GM23338 (cell line): ENCODE measurements at regions not wholly inside any gene's neighbourhood (a gene's known extent, or its start where the extent isn't known, plus 50 kb on each side); places are given as distances from the start of the nearest gene placed in this dataset.

Experiments used
- ATAC-seq: fragments of 200-7000 bp; cut with Tn5 transposase; 3 replicates; pipeline ENCODE4 v1.9.1; 2020
- DNase-seq: peaks from one replicate; pipeline ENCODE4 v3.0.0-alpha.2; 2015; ENCODE audit warnings: low spot score
- H2AFZ ChIP-seq: fragments of 200-600 bp; sonication (generic); 2 replicates; pipeline ENCODE4 v1.8.0; 2016; ENCODE audit warnings: antibody characterized with exemption, mild to moderate bottlenecking, moderate library complexity
- H3F3A ChIP-seq: fragments of 200-600 bp; sonication (generic); replicated peaks from 2 replicates; pipeline ENCODE4 v1.8.0; 2017; ENCODE audit warnings: antibody characterized with exemption, mixed run types, low read depth
- H3K27ac ChIP-seq: fragments of 200-600 bp; sonication (generic); 2 replicates; pipeline ENCODE4 v1.6.1; 2016; ENCODE audit warnings: low read depth
- H3K27me3 ChIP-seq: fragments of 200-600 bp; sonication (generic); 2 replicates; pipeline ENCODE4 v1.8.0; 2016; ENCODE audit warnings: mild to moderate bottlenecking, mixed run types, moderate library complexity; ENCODE audit not compliant: insufficient read depth
- H3K36me3 ChIP-seq: fragments of 200-600 bp; sonication (generic); 2 replicates; pipeline ENCODE4 v1.8.0; 2016; ENCODE audit warnings: mild to moderate bottlenecking; ENCODE audit not compliant: insufficient read depth
- H3K4me1 ChIP-seq: fragments of 200-600 bp; sonication (generic); 2 replicates; pipeline ENCODE4 v1.8.0; 2016; ENCODE audit warnings: mild to moderate bottlenecking, moderate library complexity; ENCODE audit not compliant: insufficient read depth
- H3K4me2 ChIP-seq: fragments of 200-600 bp; sonication (generic); 2 replicates; pipeline ENCODE4 v1.7.1; 2017; ENCODE audit warnings: mixed run types
- H3K4me3 ChIP-seq: fragments of 200-600 bp; sonication (generic); 2 replicates; pipeline ENCODE4 v1.6.1; 2016; ENCODE audit warnings: mixed run types
- H3K79me2 ChIP-seq: fragments of 200-600 bp; sonication (generic); replicated peaks from 2 replicates; pipeline ENCODE4 v1.8.0; 2017; ENCODE audit warnings: mild to moderate bottlenecking; ENCODE audit not compliant: insufficient read depth
- H3K9me2 ChIP-seq: fragments of 200-600 bp; sonication (generic); 2 replicates; pipeline ENCODE4 v1.8.0; 2017; ENCODE audit not compliant: insufficient read depth
- H4K20me1 ChIP-seq: fragments of 200-600 bp; sonication (generic); replicated peaks from 2 replicates; pipeline ENCODE4 v1.8.0; 2017; ENCODE audit warnings: mild to moderate bottlenecking; ENCODE audit not compliant: insufficient read depth
- H3K27ac Mint-ChIP-seq: 2 replicates; pipeline ENCODE4 v1.8.0; 2020; ENCODE audit warnings: inconsistent platforms, mild to moderate bottlenecking, moderate library complexity, mixed read lengths
- H3K27me3 Mint-ChIP-seq: 3 replicates; pipeline ENCODE4 v1.8.0; 2022; ENCODE audit warnings: low read depth, mild to moderate bottlenecking, moderate library complexity, mixed read lengths, inconsistent platforms; ENCODE audit not compliant: insufficient read depth, poor library complexity
- H3K36me3 Mint-ChIP-seq: 3 replicates; pipeline ENCODE4 v1.8.0; 2021; ENCODE audit warnings: low read depth, mild to moderate bottlenecking, inconsistent platforms, moderate library complexity, mixed read lengths
- H3K4me1 Mint-ChIP-seq: 3 replicates; pipeline ENCODE4 v1.8.0; 2020; ENCODE audit warnings: mild to moderate bottlenecking, inconsistent platforms, mixed read lengths
- H3K4me3 Mint-ChIP-seq: 3 replicates; pipeline ENCODE4 v1.8.0; 2021; ENCODE audit warnings: moderate library complexity, mild to moderate bottlenecking, inconsistent platforms, mixed read lengths
- H3K9me3 Mint-ChIP-seq: 3 replicates; pipeline ENCODE4 v1.8.0; 2020; ENCODE audit warnings: moderate library complexity, mild to moderate bottlenecking, inconsistent platforms, mixed read lengths
- CREB1 ChIP-seq: fragments of 250-450 bp; sonication (Bioruptor Pico); IDR thresholded peaks from 2 replicates; pipeline ENCODE4 v1.5.0; 2020; ENCODE audit warnings: low read depth, mild to moderate bottlenecking, moderate library complexity
- ETS1 ChIP-seq: IDR thresholded peaks from 2 replicates; pipeline ENCODE4 v1.6.1; 2016; ENCODE audit warnings: antibody characterized with exemption
- EZH2 ChIP-seq: fragments of 200-600 bp; sonication (generic); IDR thresholded peaks from one replicate; pipeline ENCODE4 v1.8.0; 2017; ENCODE audit warnings: antibody characterized with exemption, mild to moderate bottlenecking, low read depth; ENCODE audit not compliant: unreplicated experiment
- EZH2phosphoT487 ChIP-seq: fragments of 200-600 bp; sonication (generic); IDR thresholded peaks from one replicate; pipeline ENCODE4 v1.8.1; 2018; ENCODE audit warnings: antibody characterized with exemption; ENCODE audit not compliant: unreplicated experiment
- JUNB ChIP-seq: IDR thresholded peaks from one replicate; pipeline ENCODE4 v1.6.1; 2016; ENCODE audit warnings: antibody characterized with exemption; ENCODE audit not compliant: unreplicated experiment
- NANOG ChIP-seq: IDR thresholded peaks from 2 replicates; pipeline ENCODE4 v1.6.1; 2016; ENCODE audit warnings: antibody characterized with exemption, borderline replicate concordance
- POLR2AphosphoS5 ChIP-seq: IDR thresholded peaks from 2 replicates; pipeline ENCODE4 v1.6.1; 2016; ENCODE audit warnings: antibody characterized with exemption, low read depth
- STAT1 ChIP-seq: IDR thresholded peaks from one replicate; pipeline ENCODE4 v1.6.1; 2016; ENCODE audit warnings: antibody characterized with exemption; ENCODE audit not compliant: unreplicated experiment
- ZNF114 ChIP-seq: fragments of 250-450 bp; sonication (Bioruptor Pico); IDR thresholded peaks from 2 replicates; pipeline ENCODE4 v1.5.0; 2020; ENCODE audit warnings: mild to moderate bottlenecking, moderate library complexity
- ZNF331 ChIP-seq: fragments of 250-450 bp; sonication (Bioruptor Pico); IDR thresholded peaks from 2 replicates; pipeline ENCODE4 v1.5.0; 2020; ENCODE audit warnings: low read depth, mild to moderate bottlenecking, moderate library complexity
- ZNF462 ChIP-seq: fragments of 250-450 bp; sonication (Bioruptor Pico); IDR thresholded peaks from 2 replicates; pipeline ENCODE4 v1.5.0; 2020; ENCODE audit warnings: mild to moderate bottlenecking, moderate library complexity
- TF ChIP-seq, protein P1 (sequence below), 2 experiments: fragments of 200-600 bp in 1 of 2; sonication (generic) in 1 of 2; conservative IDR thresholded peaks; 2 replicates each; pipeline versions ENCODE4 v1.5.1 to v1.6.1; 2016 to 2017; ENCODE audit warnings: antibody characterized with exemption in 2 of 2, low read depth in 2 of 2, mild to moderate bottlenecking in 2 of 2, moderate library complexity in 1 of 2
- TF ChIP-seq, protein P2 (sequence below): IDR thresholded peaks from one replicate; pipeline ENCODE4 v1.6.1; 2018; ENCODE audit warnings: antibody characterized with exemption; ENCODE audit not compliant: unreplicated experiment

- no peaks in the 10 kb centered on the region for H4K20me1 ChIP-seq
- no peak for TF ChIP-seq CREB1 (CRISPR knock-in tag)
- TF ChIP-seq, protein P1, sequence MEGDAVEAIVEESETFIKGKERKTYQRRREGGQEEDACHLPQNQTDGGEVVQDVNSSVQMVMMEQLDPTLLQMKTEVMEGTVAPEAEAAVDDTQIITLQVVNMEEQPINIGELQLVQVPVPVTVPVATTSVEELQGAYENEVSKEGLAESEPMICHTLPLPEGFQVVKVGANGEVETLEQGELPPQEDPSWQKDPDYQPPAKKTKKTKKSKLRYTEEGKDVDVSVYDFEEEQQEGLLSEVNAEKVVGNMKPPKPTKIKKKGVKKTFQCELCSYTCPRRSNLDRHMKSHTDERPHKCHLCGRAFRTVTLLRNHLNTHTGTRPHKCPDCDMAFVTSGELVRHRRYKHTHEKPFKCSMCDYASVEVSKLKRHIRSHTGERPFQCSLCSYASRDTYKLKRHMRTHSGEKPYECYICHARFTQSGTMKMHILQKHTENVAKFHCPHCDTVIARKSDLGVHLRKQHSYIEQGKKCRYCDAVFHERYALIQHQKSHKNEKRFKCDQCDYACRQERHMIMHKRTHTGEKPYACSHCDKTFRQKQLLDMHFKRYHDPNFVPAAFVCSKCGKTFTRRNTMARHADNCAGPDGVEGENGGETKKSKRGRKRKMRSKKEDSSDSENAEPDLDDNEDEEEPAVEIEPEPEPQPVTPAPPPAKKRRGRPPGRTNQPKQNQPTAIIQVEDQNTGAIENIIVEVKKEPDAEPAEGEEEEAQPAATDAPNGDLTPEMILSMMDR (conservative IDR thresholded peaks at IDR 0.05; ENCODE audit: low read depth in 2 of 2) = no peak
- TF ChIP-seq ZNF331 (CRISPR knock-in tag) = no peak
- TF ChIP-seq NANOG = no peak
- TF ChIP-seq ZNF462 (CRISPR knock-in tag) = no peak
- no peak for TF ChIP-seq POLR2AphosphoS5
- TF ChIP-seq EZH2phosphoT487 = no peak
- TF ChIP-seq ZNF114 = no peak
- TF ChIP-seq JUNB = no peak
- no peak for TF ChIP-seq EZH2
- no peak for TF ChIP-seq ETS1
- TF ChIP-seq, protein P2, sequence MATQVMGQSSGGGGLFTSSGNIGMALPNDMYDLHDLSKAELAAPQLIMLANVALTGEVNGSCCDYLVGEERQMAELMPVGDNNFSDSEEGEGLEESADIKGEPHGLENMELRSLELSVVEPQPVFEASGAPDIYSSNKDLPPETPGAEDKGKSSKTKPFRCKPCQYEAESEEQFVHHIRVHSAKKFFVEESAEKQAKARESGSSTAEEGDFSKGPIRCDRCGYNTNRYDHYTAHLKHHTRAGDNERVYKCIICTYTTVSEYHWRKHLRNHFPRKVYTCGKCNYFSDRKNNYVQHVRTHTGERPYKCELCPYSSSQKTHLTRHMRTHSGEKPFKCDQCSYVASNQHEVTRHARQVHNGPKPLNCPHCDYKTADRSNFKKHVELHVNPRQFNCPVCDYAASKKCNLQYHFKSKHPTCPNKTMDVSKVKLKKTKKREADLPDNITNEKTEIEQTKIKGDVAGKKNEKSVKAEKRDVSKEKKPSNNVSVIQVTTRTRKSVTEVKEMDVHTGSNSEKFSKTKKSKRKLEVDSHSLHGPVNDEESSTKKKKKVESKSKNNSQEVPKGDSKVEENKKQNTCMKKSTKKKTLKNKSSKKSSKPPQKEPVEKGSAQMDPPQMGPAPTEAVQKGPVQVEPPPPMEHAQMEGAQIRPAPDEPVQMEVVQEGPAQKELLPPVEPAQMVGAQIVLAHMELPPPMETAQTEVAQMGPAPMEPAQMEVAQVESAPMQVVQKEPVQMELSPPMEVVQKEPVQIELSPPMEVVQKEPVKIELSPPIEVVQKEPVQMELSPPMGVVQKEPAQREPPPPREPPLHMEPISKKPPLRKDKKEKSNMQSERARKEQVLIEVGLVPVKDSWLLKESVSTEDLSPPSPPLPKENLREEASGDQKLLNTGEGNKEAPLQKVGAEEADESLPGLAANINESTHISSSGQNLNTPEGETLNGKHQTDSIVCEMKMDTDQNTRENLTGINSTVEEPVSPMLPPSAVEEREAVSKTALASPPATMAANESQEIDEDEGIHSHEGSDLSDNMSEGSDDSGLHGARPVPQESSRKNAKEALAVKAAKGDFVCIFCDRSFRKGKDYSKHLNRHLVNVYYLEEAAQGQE = no peak
- TF ChIP-seq STAT1 = no peak
- no peaks in the 10 kb centered on the region for H3K79me2 ChIP-seq
- no peak overlapping the region for H3K4me2 ChIP-seq
- no peak for DNase-seq
- Mint-ChIP-seq H3K9me3 (no peaks in the 10 kb centered on the region), H3K36me3 (no peaks in the 10 kb centered on the region), H3K4me1 (peaks cover 49% of the 10 kb centered on the region), H3K4me3 (no peak overlapping the region), H3K27ac (no peak overlapping the region), H3K27me3 (peaks cover 8% of the 10 kb centered on the region)
- H3F3A ChIP-seq = no peaks in the 10 kb centered on the region
- ATAC-seq = no peak
- no peaks in the 10 kb centered on the region for H3K36me3 ChIP-seq
- no peaks in the 10 kb centered on the region for H3K9me2 ChIP-seq
- 0 out of 2 replicates have a peak, but pooled peaks cover 6% of the 10 kb centered on the region for H3K4me1 ChIP-seq
- H3K27me3 ChIP-seq = no peaks in the 10 kb centered on the region
- H3K27ac ChIP-seq = no peak overlapping the region
- H2AFZ ChIP-seq = no peak overlapping the region
- no peak overlapping the region for H3K4me3 ChIP-seq
Observed at GRCh38 chr2:8575038-8575833, 106.6 kb upstream of the ID2 start.
